Testis (tissue), 2 donors: ENCODE measurements at regions not wholly inside any gene's neighbourhood (a gene's known extent, or its start where the extent isn't known, plus 50 kb on each side); places are given as distances from the start of the nearest gene placed in this dataset.

Experiments
- CTCF ChIP-seq, 3 experiments: fragments of 450-650 bp in 2 of 3; fragments of 200-600 bp in 1 of 3; sonication (generic) in 1 of 3; IDR thresholded peaks; one replicate each; pipeline ENCODE4 v1.5.1; 2016 to 2019; ENCODE audit warnings: antibody characterized with exemption in 3 of 3, mild to moderate bottlenecking in 2 of 3, moderate library complexity in 1 of 3
- POLR2A ChIP-seq: fragments of 450-650 bp; IDR thresholded peaks from one replicate; pipeline ENCODE4 v1.6.1; 2017; ENCODE audit warnings: antibody characterized with exemption, mild to moderate bottlenecking, moderate library complexity

GRCh38 chr3:170808041-170808440 is 62.0 kb downstream of the RPL22L1 start:
- TF ChIP-seq CTCF (IDR thresholded peaks at IDR 0.05) (no peak), POLR2A (no peak)
